ENCODE measurements at regions not wholly inside any gene's neighbourhood (a gene's known extent, or its start where the extent isn't known, plus 50 kb on each side); places are given as distances from the start of the nearest gene placed in this dataset.
"Not testable (repeated sequence)": the region's sequence is repeated elsewhere in the genome, so short reads cannot be mapped to it uniquely, and the experiment has no call there.

DNA sequence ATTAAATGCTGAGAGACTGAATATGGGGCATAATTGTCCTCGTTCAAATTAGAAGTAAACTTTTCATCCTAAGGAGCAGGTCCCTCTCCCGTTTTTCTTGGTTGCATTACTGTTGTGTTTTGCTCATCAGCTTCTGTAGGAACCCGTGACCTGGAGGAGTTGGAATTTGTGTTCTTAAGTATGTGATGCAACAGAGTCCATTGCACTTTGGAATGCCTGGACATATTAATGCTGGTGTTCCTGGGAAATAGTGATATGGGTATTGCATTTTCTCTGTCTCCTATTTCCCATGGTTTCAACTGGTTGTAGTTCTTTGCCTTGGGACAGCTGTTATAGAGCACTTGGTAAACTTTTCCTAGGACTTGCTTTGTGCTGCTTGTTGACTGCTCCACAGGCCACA lies 417.8 kb upstream of the LCORL start:
- no peak for DNase-seq (ENCODE audit: low read depth in 2 of 3, low spot score in 2 of 3)

DNA sequence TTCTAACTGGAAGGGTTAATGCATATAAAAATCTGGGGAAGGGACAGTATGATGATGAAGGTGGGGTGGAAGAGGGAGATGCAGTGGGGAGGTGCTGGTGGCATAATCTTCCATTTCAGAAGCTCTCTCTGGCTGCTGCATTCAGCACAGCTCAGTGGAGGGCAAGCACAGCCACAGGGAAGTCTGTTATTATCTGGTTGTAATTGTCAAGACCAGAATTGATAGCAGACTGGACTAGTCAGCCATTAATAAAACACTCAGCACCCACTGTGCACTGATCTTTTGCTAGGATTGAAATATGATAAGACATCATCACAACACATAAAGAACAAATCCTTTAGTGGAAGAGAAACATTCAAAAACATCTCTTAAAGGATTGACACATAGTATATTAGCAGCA lies 414.2 kb upstream of the LCORL start:
- DNase-seq (ENCODE audit: low read depth in 2 of 3, low spot score in 2 of 3), result no peak

DNA sequence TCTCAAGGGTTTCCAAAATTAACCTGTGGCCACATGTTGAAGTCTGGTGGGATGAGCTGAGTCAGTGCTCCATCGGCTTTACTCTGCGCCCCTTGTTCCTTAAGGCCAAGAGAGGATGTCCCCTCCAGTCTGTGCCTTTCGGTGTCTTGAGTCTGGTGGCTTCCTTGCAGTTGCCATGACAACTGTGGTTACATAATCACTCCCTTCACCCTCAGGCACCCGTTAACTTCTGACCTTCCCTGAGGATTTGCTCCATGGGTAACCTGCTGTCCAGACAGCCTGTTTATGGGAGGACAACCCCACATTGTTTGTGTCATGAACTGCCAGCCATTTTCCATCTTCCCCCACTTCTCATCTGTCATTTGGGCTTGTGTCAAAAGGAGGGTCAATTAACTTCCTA lies 401.1 kb upstream of the LCORL start:
- DNase-seq (ENCODE audit: low read depth in 2 of 3, low spot score in 2 of 3), result no peak

DNA sequence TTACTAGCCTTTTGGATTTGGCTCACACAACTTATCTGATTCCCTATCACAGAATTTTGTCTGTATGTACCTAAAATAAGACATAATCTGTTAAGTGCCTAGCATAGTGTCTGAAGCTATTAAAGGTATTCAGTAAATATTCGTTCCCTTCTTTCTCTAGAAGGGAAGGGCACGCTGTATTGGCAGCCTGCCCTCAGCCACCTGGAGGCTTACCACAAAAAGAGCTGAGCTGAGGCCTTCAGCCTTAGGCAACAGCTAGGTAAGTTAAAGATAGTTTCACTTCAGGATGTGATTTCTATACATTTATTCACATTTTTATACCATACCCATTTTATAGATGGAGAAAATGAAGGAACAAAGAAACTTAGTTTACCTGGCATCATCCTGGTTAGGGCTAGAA lies 400.0 kb upstream of the LCORL start:
- no peak for DNase-seq (ENCODE audit: low read depth in 2 of 3, low spot score in 2 of 3)

DNA sequence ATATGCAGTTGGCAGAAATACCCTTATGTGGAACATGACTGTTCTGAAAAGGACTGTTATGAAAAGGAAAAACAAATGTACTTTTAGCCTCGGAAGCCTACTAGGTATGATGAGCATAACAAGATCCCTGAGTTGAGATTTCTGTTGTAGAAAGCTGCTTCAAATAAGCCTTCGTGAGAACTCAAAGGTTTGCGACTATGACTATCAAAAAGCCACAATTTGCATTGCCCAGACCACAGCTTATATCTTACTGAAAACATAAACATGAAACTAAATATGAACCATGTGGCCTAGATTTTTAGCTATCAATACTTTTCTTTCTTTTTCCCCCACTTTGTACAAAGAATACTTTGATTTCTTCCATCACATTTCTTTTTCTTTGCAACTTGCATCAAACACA lies 398.2 kb upstream of the LCORL start:
- DNase-seq (ENCODE audit: low read depth in 2 of 3, low spot score in 2 of 3), result no peak

DNA sequence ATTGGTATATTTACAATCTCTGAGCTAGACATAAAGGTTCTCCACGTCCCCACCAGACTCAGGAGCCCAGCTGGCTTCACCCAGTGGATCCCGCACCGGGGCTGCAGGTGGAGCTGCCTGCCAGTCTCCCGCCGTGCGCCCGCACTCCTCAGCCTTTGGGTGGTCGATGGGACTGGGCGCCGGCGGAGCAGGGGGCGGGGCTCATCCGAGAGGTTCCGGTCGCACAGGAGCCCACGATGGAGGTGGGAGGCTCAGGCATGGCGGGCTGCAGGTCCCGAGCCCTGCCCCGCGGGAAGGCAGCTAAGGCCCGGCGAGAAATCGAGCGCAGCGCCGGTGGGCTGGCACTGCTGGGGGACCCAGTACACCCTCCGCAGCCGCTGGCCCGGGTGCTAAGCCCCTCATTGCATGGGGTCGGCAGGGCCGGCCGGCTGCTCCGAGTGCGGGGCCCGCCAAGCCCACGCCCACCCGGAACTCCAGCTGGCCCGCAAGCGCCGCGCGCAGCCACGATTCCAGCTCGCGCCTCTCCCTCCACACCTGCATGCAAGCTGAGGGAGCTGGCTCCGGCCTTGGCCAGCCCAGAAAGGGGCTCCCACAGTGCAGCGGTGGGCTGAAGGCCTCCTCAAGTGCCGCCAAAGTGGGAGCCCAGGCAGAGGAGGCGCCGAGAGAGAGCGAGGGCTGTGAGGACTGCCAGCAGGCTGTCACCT lies 396.8 kb upstream of the LCORL start:
- not testable (repeated sequence) for DNase-seq (ENCODE audit: low read depth in 2 of 3, low spot score in 2 of 3)

DNA sequence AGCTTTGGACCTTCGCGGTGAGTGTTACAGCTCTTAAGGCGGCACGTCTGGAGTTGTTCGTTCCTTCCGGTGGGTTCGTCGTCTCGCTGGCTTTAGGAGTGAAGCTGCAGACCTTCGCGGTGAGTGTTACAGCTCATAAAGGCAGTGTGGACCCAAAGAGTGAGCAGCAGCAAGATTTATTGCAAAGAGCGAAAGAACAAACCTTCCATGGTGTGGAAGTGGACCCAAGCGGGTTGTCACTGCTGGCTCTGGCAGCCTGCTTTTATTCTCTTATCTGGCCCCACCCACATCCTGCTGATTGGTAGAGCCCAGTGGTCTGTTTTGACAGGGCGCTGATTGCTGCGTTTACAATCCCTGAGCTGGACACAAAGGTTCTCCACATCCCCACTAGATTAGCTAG lies 396.1 kb upstream of the LCORL start:
- DNase-seq (ENCODE audit: low read depth in 2 of 3, low spot score in 2 of 3), result not testable (repeated sequence)

DNA sequence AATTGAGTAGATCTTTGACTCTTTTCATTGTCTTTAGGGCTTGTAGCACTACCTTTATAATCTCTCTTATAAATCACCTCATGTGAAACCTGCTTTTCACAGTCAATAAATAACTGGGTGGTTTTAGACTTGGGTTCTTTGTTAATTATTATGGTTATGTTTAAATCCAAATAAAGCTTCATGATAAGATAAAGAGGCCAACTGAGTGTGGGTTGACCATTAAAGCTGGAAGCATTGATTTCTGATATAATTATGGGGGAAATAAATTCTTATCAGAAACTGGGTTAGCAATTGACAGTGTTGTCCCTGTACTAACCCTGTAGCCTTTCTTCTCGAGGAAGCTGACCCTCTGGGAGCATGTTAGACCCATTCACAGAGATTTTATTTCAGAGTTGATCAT lies 384.7 kb upstream of the LCORL start:
- DNase-seq (ENCODE audit: low read depth in 2 of 3, low spot score in 2 of 3), result no peak

DNA sequence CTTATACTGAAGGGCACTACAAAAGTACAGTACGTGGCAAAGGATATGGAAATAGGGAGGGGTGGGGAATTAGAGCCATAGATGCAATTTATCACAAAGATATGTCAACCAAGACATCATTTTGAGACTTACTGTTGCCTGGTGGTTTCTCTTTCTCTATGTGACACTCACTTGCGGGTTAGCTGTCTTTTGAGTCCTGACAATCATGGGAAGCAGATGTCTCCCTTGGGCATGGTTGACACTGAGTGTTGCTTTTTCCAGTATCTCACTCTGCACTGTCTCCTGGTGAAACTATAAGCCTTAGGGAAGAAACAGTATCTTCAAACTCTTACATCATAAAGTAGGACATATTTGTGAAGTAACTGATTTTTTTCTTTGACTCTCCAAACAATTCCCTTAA lies 383.5 kb upstream of the LCORL start:
- no peak for DNase-seq (ENCODE audit: low read depth in 2 of 3, low spot score in 2 of 3)

DNA sequence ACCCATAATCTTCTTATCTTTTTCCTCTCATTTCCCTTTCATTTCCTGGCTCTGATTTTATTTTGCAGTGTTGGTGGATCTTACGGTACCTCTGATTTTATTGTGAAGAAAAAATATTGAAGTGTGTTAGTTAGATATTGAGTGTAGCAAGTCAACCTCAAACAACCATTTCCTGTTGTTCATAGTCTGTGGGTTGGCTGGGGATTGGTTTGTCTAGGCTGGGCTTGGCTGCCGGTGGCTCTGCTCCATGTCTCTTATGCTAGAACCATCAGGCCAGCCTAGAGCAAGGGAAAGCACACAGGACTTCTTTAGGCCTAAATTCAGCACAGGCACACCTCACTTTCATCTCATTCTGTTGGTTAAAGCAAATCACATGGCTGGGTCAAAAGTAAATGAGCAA lies 383.1 kb upstream of the LCORL start:
- DNase-seq (ENCODE audit: low read depth in 2 of 3, low spot score in 2 of 3), result no peak

DNA sequence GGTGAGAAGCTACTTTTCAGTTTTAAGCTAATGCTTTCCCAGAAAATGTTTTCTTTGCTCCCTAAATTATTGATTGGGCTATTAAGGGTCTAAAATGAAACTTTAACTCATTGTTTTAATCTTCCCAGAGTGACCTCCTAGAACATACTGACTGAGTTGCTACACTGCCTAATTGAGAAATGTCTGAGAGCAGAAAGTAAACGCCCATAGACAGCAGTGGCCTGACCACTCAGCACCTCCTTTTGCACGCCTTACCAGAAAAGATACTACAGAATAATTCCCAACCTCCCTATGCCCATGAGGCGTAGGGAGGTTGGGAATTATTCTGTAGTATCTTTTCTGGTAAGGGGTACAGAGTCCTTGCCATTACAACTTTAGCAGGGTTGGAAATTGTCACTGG lies 381.8 kb upstream of the LCORL start:
- no peak for DNase-seq (ENCODE audit: low read depth in 2 of 3, low spot score in 2 of 3)

DNA sequence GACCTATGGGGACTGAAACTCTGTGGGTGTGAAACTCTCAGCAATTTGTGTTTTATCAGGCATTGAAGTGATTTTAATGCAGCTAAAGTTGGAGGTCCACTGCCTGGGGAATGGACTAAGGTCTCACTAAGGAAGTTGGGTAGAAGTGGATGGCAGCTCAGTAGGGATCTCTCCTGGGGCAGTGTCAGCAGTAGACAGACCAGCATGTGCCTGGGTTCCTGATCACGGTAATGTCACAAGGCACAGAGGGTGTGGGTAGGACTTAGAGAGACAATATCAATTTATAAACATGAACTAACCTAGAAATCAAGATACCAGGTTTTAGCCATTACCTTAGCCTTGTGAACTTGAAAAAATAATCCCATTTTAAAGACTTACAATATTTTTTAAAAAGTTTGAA lies 380.3 kb upstream of the LCORL start:
- DNase-seq (ENCODE audit: low read depth in 2 of 3, low spot score in 2 of 3), result no peak

DNA sequence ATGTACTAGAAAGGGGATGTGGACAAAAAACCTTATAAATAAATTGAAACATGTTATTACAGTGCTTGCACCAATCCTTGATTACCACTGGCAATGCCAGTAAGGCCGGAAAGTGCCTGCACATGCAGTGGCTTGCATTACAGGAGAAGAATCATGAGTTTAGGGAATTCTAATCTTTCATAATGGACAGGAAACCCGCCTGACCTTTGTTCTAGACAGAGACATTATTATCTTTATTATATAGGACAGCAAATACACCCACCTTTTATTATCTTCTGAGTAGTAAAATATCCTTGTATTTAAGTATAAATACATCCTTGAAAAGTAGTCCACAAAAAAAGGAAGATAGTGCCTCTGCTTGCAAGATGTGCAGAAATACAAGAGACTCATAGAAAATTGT lies 379.9 kb upstream of the LCORL start:
- no peak for DNase-seq (ENCODE audit: low read depth in 2 of 3, low spot score in 2 of 3)

DNA sequence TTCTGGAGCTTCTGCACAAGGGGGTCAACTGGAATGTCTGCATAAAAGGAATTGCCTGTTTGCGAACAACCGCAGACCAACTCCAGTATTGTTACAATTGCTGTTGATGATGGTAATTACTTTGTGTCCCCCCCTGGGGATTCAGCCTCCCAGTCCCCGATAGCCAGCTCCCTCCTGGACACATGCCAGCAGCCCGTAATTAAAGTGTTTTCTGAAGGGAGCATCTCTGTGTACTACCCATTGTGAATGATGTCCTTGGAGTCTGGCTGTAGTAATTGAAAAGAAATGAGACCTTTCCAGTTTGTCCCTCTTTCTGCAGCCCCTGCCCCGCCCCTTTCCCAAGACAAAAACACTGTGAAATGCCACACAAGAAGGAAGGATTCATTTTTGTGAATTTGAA lies 377.1 kb upstream of the LCORL start:
- DNase-seq (ENCODE audit: low read depth in 2 of 3, low spot score in 2 of 3), result no peak

DNA sequence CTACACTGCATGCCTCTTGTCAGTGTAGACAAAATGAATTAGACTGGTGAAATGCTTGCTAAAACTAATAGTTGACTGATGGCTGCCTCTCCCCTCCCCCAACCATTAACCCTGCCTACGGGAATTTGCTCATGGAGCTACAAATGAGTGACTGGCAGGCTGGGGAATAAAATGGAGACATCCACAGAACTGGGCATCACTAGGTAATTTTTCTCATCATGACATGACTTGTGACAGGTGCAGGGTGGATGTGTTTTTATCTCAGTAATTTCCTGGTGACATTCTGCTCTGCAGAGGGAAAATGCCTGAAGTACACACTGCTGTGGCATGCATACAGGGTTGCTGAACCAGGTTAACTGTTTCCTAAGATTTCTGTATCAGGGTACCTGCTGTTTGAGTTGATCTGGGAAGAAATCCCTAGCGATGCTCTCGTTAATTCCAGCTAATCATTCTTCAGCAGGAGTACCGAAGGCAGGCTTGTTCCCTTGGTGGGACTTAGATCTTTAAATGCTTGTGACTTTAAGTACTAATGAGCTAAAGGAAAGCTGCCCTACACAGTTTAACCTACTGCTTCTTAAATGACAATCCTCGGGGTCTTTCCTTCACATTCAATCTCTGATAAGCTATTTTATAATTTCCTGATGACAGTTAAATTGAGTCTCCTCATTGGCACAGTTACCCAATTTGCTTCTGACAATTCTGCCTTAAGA lies 376.3 kb upstream of the LCORL start:
- DNase-seq (ENCODE audit: low read depth in 2 of 3, low spot score in 2 of 3), result no peak

DNA sequence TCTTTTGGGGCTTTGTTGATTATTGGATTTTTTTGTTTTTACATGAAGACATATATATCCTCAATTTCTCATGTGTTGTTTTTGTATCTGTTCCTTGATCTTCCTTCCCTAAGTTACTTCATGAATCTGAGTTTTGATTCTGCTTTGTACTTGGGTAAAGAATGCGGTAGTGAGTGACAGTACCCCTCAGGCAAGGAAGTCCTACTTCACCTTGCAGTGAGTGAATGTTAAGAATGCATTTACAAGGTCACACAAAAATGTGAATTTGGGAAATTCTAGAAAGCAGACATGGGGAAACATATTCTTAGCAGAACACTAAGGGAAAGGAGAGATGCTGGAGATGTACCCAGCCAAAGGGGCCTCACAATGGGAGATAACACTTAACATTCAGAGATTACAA lies 373.1 kb upstream of the LCORL start:
- DNase-seq (ENCODE audit: low read depth in 2 of 3, low spot score in 2 of 3), result no peak

DNA sequence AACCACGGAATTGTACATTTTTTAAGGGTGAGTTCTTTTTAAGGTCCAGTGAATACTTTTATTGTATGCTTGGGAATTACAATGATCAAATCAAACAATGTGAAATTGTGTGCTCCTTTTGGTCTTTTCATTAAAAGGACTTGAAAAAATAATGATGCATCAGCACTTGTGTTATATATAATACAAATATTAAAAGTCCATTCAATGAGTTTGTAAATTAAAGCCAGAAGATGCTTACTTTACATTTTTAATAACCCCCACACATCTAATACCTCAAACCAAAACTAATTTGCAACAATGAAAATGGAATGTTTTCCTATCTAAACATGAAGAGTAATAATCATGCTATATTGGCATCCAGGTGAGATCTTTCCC lies 369.8 kb upstream of the LCORL start:
- no peak for DNase-seq (ENCODE audit: low read depth in 2 of 3, low spot score in 2 of 3)

DNA sequence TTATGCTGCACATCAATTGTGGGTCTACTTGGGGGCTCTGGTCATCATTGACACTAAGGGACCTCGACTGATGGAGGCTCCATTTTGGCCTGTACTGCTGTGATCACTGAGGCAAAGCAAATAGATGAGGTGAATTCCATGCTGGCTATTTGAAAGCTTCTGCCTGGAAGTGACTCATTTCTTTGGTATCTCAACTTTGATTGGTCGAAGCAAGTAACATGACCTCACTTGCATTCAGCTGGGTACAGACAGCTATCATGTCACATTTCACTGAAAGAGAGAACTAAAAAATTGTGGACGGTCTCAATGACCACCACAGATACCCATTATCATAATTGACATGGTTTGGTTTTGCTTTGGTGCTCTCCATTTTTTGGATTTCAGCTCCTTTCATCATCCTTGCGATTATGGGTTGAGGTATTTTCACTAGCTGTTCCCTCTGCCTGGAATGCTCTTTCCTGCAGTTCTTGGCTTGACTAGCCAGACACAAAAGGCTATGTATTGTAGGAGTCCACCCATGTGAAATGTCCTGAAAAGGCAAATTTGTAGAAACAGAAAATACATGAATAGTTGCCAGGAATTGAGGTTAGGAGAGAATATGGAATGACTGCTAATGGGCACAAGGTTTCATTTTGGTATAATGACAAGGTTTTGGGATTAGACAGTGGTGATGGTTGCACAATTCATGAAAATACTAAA lies 369.2 kb upstream of the LCORL start:
- no peak for DNase-seq (ENCODE audit: low read depth in 2 of 3, low spot score in 2 of 3)

DNA sequence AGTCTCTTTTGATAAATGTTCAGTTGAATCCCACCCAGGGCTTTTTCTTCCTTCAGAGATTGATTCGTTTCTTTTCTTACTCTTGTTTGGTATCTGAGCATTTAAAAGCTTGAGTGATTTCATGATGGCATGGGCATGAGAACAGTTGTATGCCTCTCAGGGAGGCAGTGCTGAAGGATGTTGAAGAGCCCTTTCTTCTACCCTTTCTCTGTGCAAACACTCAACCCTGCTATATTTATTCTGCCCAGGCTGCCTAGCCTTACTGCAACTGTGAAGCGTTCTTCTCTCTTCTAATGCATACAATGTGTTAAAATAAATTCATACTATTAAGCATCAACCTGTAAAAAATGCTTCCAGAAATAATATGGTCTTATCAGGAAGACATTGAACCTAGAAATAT lies 367.6 kb upstream of the LCORL start:
- no peak for DNase-seq (ENCODE audit: low read depth in 2 of 3, low spot score in 2 of 3)

DNA sequence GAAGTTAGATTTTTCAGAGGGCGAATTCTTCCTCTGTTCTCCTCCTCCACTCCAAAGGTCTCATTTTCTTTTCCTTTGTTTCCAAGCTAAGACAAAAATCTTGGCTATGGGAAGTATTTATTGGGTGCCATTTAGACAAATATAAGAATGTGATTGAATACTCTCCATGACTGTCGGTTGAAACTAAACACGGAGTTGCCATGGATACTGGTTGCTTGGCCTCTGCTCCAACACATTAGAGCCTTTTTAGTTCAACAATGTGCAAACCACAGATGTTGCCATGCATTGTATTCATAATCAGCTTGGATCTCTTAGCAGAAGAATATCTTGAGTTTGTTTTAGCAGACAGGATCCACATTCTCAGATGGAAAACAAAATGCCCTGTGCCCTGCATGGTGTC lies 366.5 kb upstream of the LCORL start:
- DNase-seq (ENCODE audit: low read depth in 2 of 3, low spot score in 2 of 3), result no peak

DNA sequence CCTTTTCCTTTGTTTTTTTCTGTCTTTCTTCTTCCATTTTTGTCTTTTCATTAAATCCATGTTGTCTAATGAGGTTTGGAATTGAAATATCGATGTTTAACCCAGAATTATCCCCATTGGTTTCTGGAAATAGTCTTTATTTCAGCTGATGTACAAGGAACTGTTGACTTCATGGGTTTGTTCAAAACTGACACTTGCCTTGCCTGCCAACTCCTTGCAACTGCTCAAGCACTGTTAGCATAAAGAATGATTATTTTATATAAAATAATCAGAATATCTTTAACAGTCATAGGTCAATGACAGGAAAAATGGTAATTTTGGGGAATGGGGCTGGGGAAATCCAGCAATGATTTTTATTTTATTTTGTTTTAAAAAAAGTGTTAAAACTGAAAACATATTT lies 359.6 kb upstream of the LCORL start:
- DNase-seq (ENCODE audit: low read depth in 2 of 3, low spot score in 2 of 3), result no peak

DNA sequence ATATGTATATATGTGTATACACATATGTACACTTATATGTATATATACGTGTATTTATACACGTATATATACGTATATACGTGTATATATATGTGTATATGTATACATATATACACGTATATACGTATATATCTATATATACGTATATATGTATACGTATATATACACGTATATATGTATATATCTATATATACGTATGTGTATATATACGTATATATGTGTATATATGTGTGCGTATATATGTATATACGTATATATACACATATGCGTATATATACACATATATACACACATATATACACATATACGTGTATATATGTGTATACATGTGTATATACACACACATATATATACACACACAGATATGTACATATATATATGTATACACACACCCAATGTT lies 348.0 kb upstream of the LCORL start:
- DNase-seq (ENCODE audit: low read depth in 2 of 3, low spot score in 2 of 3), result no peak

DNA sequence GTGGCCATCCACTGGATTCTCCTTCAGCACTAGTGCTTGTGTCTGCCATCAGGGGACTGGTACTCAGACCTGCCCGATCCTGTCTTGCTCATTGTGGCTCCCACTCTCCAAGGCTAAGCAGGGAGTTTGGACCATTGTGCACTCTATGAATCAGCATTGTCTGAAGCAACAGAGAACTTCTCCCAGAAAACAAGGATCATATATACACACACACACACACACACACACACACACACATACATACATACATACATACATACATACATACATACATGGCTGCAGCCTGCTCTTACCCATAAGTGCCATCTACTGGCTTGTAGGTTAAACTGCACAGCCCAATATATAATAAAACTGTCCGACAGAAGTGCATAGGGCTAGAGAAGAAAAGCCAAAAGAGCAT lies 345.3 kb upstream of the LCORL start:
- DNase-seq (ENCODE audit: low read depth in 2 of 3, low spot score in 2 of 3), result no peak
